Upper lobe of right lung (tissue), 1 donor: ENCODE measurements at regions not wholly inside any gene's neighbourhood (a gene's known extent, or its start where the extent isn't known, plus 50 kb on each side); places are given as distances from the start of the nearest gene placed in this dataset.

ENCODE experiments used
- ATAC-seq: fragments of 200-7000 bp; cut with Tn5 transposase; one replicate; pipeline ENCODE4 v1.9.1; 2020; ENCODE audit warnings: mild to moderate bottlenecking, moderate library complexity
- DNase-seq: peaks from one replicate; pipeline ENCODE4 v3.0.0-alpha.2; 2020
- H3K27ac ChIP-seq: fragments of 200-600 bp; one replicate; pipeline ENCODE4 v1.8.0; 2022
- H3K27me3 ChIP-seq: fragments of 200-600 bp; one replicate; pipeline ENCODE4 v1.8.0; 2022; ENCODE audit warnings: mild to moderate bottlenecking
- H3K36me3 ChIP-seq: fragments of 200-600 bp; one replicate; pipeline ENCODE4 v1.8.0; 2022
- H3K4me1 ChIP-seq: fragments of 200-600 bp; one replicate; pipeline ENCODE4 v1.8.0; 2022
- H3K4me3 ChIP-seq: fragments of 200-600 bp; one replicate; pipeline ENCODE4 v1.8.0; 2022; ENCODE audit warnings: mild to moderate bottlenecking
- H3K9me3 ChIP-seq: fragments of 200-600 bp; one replicate; pipeline ENCODE4 v1.8.0; 2022
- CTCF ChIP-seq: fragments of 200-600 bp; IDR thresholded peaks from one replicate; pipeline ENCODE4 v1.8.0; 2022; ENCODE audit warnings: antibody characterized with exemption
- intact Hi-C: fragments of 100-400 bp; cut with DNase I; formaldehyde crosslinking; loops from one replicate; pipeline ENCODE4 v1.11.0; 2022
- donor health status: DM: no; HTN: yes; CAD: no; lungs with severe emphysema.

- no peaks in the 10 kb centered on the region for H3K27me3 ChIP-seq
- H3K4me3 ChIP-seq: no peak overlapping the region
- no peak for DNase-seq
- ATAC-seq: no peak
- no peak overlapping the region for H3K27ac ChIP-seq
- TF ChIP-seq CTCF: no peak
- intact Hi-C loops: no loop called here
- H3K4me1 ChIP-seq: no peaks in the 10 kb centered on the region
- no peaks in the 10 kb centered on the region for H3K9me3 ChIP-seq
- no peaks in the 10 kb centered on the region for H3K36me3 ChIP-seq
These were observed 175.8 kb upstream of the SORCS1 start for GRCh38 chr10:107340326-107340725.

GRCh38 chr10:107336061-107336460 lies 171.6 kb upstream of the SORCS1 start:
- no peaks in the 10 kb centered on the region for H3K4me1 ChIP-seq
- H3K9me3 ChIP-seq: no peaks in the 10 kb centered on the region
- intact Hi-C loops: no loop called here
- no peak overlapping the region for H3K4me3 ChIP-seq
- ATAC-seq (no peak), DNase-seq (no peak)
- H3K36me3 ChIP-seq: no peaks in the 10 kb centered on the region
- no peaks in the 10 kb centered on the region for H3K27me3 ChIP-seq
- no peak overlapping the region for H3K27ac ChIP-seq
- TF ChIP-seq CTCF: no peak

GRCh38 chr10:107317592-107317991 lies 153.1 kb upstream of the SORCS1 start:
- Histone ChIP-seq H3K36me3 (no peaks in the 10 kb centered on the region), H3K27me3 (no peaks in the 10 kb centered on the region), H3K4me1 (no peaks in the 10 kb centered on the region), H3K4me3 (no peak overlapping the region), H3K9me3 (no peaks in the 10 kb centered on the region), H3K27ac (no peak overlapping the region)
- intact Hi-C loops: no loop called here
- no peak for ATAC-seq
- no peak for TF ChIP-seq CTCF
- no peak for DNase-seq

GRCh38 chr10:107303203-107303602 lies 138.7 kb upstream of the SORCS1 start:
- TF ChIP-seq CTCF: no peak
- Histone ChIP-seq H3K9me3 (no peaks in the 10 kb centered on the region), H3K27ac (no peak overlapping the region), H3K27me3 (no peaks in the 10 kb centered on the region), H3K4me1 (no peaks in the 10 kb centered on the region), H3K4me3 (no peak overlapping the region), H3K36me3 (no peaks in the 10 kb centered on the region)
- intact Hi-C loops: no loop called here
- no peak for DNase-seq
- no peak for ATAC-seq

GRCh38 chr10:107299606-107300005 lies 135.1 kb upstream of the SORCS1 start:
- TF ChIP-seq CTCF: no peak
- H3K27ac ChIP-seq: no peak overlapping the region
- no peak for ATAC-seq
- no peaks in the 10 kb centered on the region for H3K9me3 ChIP-seq
- intact Hi-C loops: no loop called here
- no peak for DNase-seq
- H3K36me3 ChIP-seq: no peaks in the 10 kb centered on the region
- no peaks in the 10 kb centered on the region for H3K4me1 ChIP-seq
- no peaks in the 10 kb centered on the region for H3K27me3 ChIP-seq
- H3K4me3 ChIP-seq: no peak overlapping the region

- TF ChIP-seq CTCF: no peak
- H3K27me3 ChIP-seq: no peaks in the 10 kb centered on the region
- no peaks in the 10 kb centered on the region for H3K36me3 ChIP-seq
- H3K4me1 ChIP-seq: no peaks in the 10 kb centered on the region
- H3K9me3 ChIP-seq: peaks cover 5% of the 10 kb centered on the region
- H3K27ac ChIP-seq: no peak overlapping the region
- no peak overlapping the region for H3K4me3 ChIP-seq
- ATAC-seq (no peak), DNase-seq (no peak)
- intact Hi-C loops: no loop called here
These were observed 119.7 kb upstream of the SORCS1 start for GRCh38 chr10:107284187-107284586.
